Stimulated activated CD8-positive, alpha-beta memory T cell treated with anti-CD3 and anti-CD28 coated beads, Interleukin-15, amount 100 ng/mL, for 48 hours (primary cell): ENCODE measurements at regions not wholly inside any gene's neighbourhood (a gene's known extent, or its start where the extent isn't known, plus 50 kb on each side); places are given as distances from the start of the nearest gene placed in this dataset.

Experiments used
- DNase-seq, 2 donors: peaks; one replicate each; pipeline ENCODE4 v3.0.0-alpha.2; 2020; ENCODE audit warnings: low read depth in 2 of 2

- no peak for DNase-seq
Observed at GRCh38 chr18:6607343-6607742, 122.2 kb upstream of the ARHGAP28 start.

GRCh38 chr18:6609666-6610264 lies 119.8 kb upstream of the ARHGAP28 start:
- DNase-seq, result no peak

- DNase-seq, result no peak
Observed at GRCh38 chr18:6610466-6610865, 119.0 kb upstream of the ARHGAP28 start.

- no peak for DNase-seq
Observed at GRCh38 chr18:6613581-6613980, 115.9 kb upstream of the ARHGAP28 start.

- DNase-seq, result no peak
Observed at GRCh38 chr18:6614952-6615351, 114.6 kb upstream of the ARHGAP28 start.

GRCh38 chr18:6616981-6617380 lies 112.5 kb upstream of the ARHGAP28 start:
- no peak for DNase-seq

GRCh38 chr18:6621437-6621836 lies 108.1 kb upstream of the ARHGAP28 start:
- no peak for DNase-seq

- no peak for DNase-seq
Observed at GRCh38 chr18:6623278-6623677, 106.2 kb upstream of the ARHGAP28 start.

- DNase-seq, result no peak
Observed at GRCh38 chr18:6624271-6624660, 105.2 kb upstream of the ARHGAP28 start.

- no peak for DNase-seq
Observed at GRCh38 chr18:6624661-6625311, 104.7 kb upstream of the ARHGAP28 start.

- no peak for DNase-seq
Observed at GRCh38 chr18:6625481-6625880, 104.0 kb upstream of the ARHGAP28 start.

GRCh38 chr18:6626457-6626856 lies 103.1 kb upstream of the ARHGAP28 start:
- DNase-seq, result no peak

- no peak for DNase-seq
Observed at GRCh38 chr18:6627645-6628044, 101.9 kb upstream of the ARHGAP28 start.

- no peak for DNase-seq
Observed at GRCh38 chr18:6628187-6628586, 101.3 kb upstream of the ARHGAP28 start.

GRCh38 chr18:6629635-6630140 lies 99.8 kb upstream of the ARHGAP28 start:
- DNase-seq, result no peak

- DNase-seq, result no peak
Observed at GRCh38 chr18:6633310-6633709, 96.2 kb upstream of the ARHGAP28 start.

- no peak for DNase-seq
Observed at GRCh38 chr18:6636091-6636490, 93.4 kb upstream of the ARHGAP28 start.

GRCh38 chr18:6638447-6638846 lies 91.1 kb upstream of the ARHGAP28 start:
- DNase-seq, result no peak

- DNase-seq, result no peak
Observed at GRCh38 chr18:6639305-6639704, 90.2 kb upstream of the ARHGAP28 start.

GRCh38 chr18:6644836-6645627 lies 84.5 kb upstream of the ARHGAP28 start:
- DNase-seq, result no peak

GRCh38 chr18:6646801-6647200 lies 82.7 kb upstream of the ARHGAP28 start:
- no peak for DNase-seq

GRCh38 chr18:6648581-6648980 lies 80.9 kb upstream of the ARHGAP28 start:
- DNase-seq, result no peak
